ENCODE measurements at regions not wholly inside any gene's neighbourhood (a gene's known extent, or its start where the extent isn't known, plus 50 kb on each side); places are given as distances from the start of the nearest gene placed in this dataset.

GRCh38 chr20:56957737-56958553 lies 308.5 kb downstream of the BMP7 start:
- intact Hi-C loops (cut with micrococcal nuclease), result no loop called here
- no peaks in the 10 kb centered on the region for H3K9me2 ChIP-seq (replicated peaks; ENCODE audit: low read length)
- no TSS peak for BruUV-seq (replicated peaks)
- TF ChIP-seq EZH2phosphoT487 (IDR thresholded peaks at IDR 0.05; ENCODE audit: borderline replicate concordance, low read length) (no peak), CTCF (conservative IDR thresholded peaks at IDR 0.05; ENCODE audit: low read depth, low read length) (peak; percentile 24; the same call in 1 of the 2 replicates)
- no peaks in the 10 kb centered on the region for H3F3A ChIP-seq (ENCODE audit: low read length, unreplicated experiment)
- H3K27me3 ChIP-seq (ENCODE audit: low read length), result 0 out of 2 replicates have a peak, but pooled peaks cover 2% of the 10 kb centered on the region
- no peak overlapping the region for H2AFZ ChIP-seq (ENCODE audit: low read length)
- no peak overlapping the region for H3K27ac ChIP-seq (ENCODE audit: low read length)
- POLR2A ChIA-PET (ENCODE audit: unreplicated experiment), result interaction anchor here (0.6 kb wide), 2 partner anchors 15 to 379 kb away, joined by 3 read pairs; no protein-coding TSS in a partner anchor
- H3K36me3 ChIP-seq (ENCODE audit: low read depth, low read length), result no peaks in the 10 kb centered on the region
- H3K4me2 ChIP-seq (ENCODE audit: low read length), result no peak overlapping the region
- no peak for ATAC-seq
- no peak overlapping the region for H3K9ac ChIP-seq (ENCODE audit: low read length)
- no peak overlapping the region for H3K4me3 ChIP-seq (ENCODE audit: low read length)
- no peaks in the 10 kb centered on the region for H3K9me3 ChIP-seq (ENCODE audit: low read length)
- H3K4me1 ChIP-seq (ENCODE audit: insufficient read depth, low read length), result no peaks in the 10 kb centered on the region
- no peaks in the 10 kb centered on the region for H3K79me2 ChIP-seq (ENCODE audit: low read length)
- no peaks in the 10 kb centered on the region for H4K20me1 ChIP-seq (ENCODE audit: low read length)
- CTCF ChIA-PET, result no interaction called here
- DNase-seq, result no peak

DNA sequence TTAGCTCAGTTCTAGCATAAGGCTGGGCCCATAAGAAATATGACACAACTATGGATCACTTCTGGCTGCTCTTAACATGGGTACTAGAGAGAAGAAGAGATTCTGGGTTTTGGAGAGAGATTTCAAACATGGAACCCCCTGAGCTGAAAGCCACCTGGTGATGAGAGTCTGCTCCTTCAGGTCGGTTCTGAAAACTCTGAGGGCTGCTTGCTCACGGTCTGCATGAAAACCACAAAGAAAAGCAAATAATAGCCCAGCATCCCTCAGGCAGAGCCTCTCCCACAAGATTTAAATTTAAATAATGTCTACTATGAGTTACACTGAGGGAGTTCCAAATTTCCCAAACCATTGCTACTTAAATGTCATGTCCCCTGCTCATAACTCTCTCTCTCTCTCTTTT lies 301.5 kb downstream of the BMP7 start:
- no TSS peak for BruUV-seq (replicated peaks)
- no peaks in the 10 kb centered on the region for H3K9me2 ChIP-seq (replicated peaks; ENCODE audit: low read length)
- TF ChIP-seq CTCF (conservative IDR thresholded peaks at IDR 0.05; ENCODE audit: low read depth, low read length), result peak; percentile 35; the same call in 1 of the 2 replicates
- no peak for TF ChIP-seq EZH2 (IDR thresholded peaks at IDR 0.05; ENCODE audit: low read length, unreplicated experiment)
- no peak; the same call in 1 of the 2 replicates for ATAC-seq
- peak; percentile 54 for DNase-seq
- ChIA-PET POLR2A (ENCODE audit: unreplicated experiment) (no interaction called here), CTCF (interaction anchor here (0.5 kb wide), 1 partner anchor 74 kb away, joined by 3 read pairs; no protein-coding TSS in a partner anchor)
- H3K79me2 ChIP-seq (ENCODE audit: low read length), result no peaks in the 10 kb centered on the region
- H3K4me1 ChIP-seq (ENCODE audit: insufficient read depth, low read length), result no peaks in the 10 kb centered on the region
- H3F3A ChIP-seq (ENCODE audit: low read length, unreplicated experiment), result no peaks in the 10 kb centered on the region
- no peak overlapping the region for H2AFZ ChIP-seq (ENCODE audit: low read length)
- H3K27ac ChIP-seq (ENCODE audit: low read length), result no peak overlapping the region
- no peak overlapping the region for H3K4me3 ChIP-seq (ENCODE audit: low read length)
- no peaks in the 10 kb centered on the region for H3K9me3 ChIP-seq (ENCODE audit: low read length)
- H3K9ac ChIP-seq (ENCODE audit: low read length), result no peak overlapping the region
- H3K36me3 ChIP-seq (ENCODE audit: low read depth, low read length), result no peaks in the 10 kb centered on the region
- H4K20me1 ChIP-seq (ENCODE audit: low read length), result no peaks in the 10 kb centered on the region
- no peak overlapping the region for H3K4me2 ChIP-seq (ENCODE audit: low read length)
- intact Hi-C loops (cut with micrococcal nuclease), result no loop called here
- H3K27me3 ChIP-seq (ENCODE audit: low read length), result no peaks in the 10 kb centered on the region

DNA sequence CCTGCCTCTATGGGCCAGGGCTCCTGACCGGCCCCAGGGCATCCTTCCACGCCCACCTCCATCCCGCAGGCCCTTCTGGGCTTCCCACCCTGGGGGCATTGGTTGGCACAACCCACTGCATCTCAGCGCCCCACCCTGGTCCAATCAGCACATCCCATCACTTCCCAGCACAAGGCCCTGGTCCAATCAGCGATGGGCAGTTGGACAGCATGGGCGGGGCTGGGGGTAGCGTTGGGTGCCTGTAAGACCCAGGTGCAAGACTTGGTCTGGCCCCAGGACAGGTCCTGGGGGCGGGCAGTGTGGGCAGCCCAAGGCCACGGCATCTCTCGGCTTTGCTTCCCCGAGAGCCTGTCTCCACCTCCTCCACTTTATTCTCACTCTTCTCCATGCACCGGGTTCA lies 298.5 kb downstream of the BMP7 start:
- TF ChIP-seq EZH2 (IDR thresholded peaks at IDR 0.05; ENCODE audit: low read length, unreplicated experiment) (no peak), EZH2phosphoT487 (IDR thresholded peaks at IDR 0.05; ENCODE audit: borderline replicate concordance, low read length) (no peak), CTCF (conservative IDR thresholded peaks at IDR 0.05; ENCODE audit: low read depth, low read length) (no peak)
- BruUV-seq (replicated peaks), result no TSS peak
- Histone ChIP-seq H3K27ac (ENCODE audit: low read length) (no peak overlapping the region), H3K36me3 (ENCODE audit: low read depth, low read length) (no peaks in the 10 kb centered on the region), H2AFZ (ENCODE audit: low read length) (no peak overlapping the region), H3F3A (ENCODE audit: low read length, unreplicated experiment) (no peaks in the 10 kb centered on the region), H3K9me3 (ENCODE audit: low read length) (no peaks in the 10 kb centered on the region), H3K9ac (ENCODE audit: low read length) (no peak overlapping the region), H3K79me2 (ENCODE audit: low read length) (no peaks in the 10 kb centered on the region), H3K4me2 (ENCODE audit: low read length) (no peak overlapping the region), H3K27me3 (ENCODE audit: low read length) (no peaks in the 10 kb centered on the region), H3K4me3 (ENCODE audit: low read length) (no peak overlapping the region), H4K20me1 (ENCODE audit: low read length) (no peaks in the 10 kb centered on the region), H3K4me1 (ENCODE audit: insufficient read depth, low read length) (no peaks in the 10 kb centered on the region), H3K9me2 (replicated peaks; ENCODE audit: low read length) (no peaks in the 10 kb centered on the region)
- CTCF ChIA-PET, result no interaction called here
- no peak for DNase-seq
- POLR2A ChIA-PET (ENCODE audit: unreplicated experiment), result no interaction called here
- ATAC-seq, result no peak
- intact Hi-C loops (cut with micrococcal nuclease), result no loop called here

All from PC-3 (cell line).